ENCODE measurements at regions not wholly inside any gene's neighbourhood (a gene's known extent, or its start where the extent isn't known, plus 50 kb on each side); places are given as distances from the start of the nearest gene placed in this dataset.

DNA sequence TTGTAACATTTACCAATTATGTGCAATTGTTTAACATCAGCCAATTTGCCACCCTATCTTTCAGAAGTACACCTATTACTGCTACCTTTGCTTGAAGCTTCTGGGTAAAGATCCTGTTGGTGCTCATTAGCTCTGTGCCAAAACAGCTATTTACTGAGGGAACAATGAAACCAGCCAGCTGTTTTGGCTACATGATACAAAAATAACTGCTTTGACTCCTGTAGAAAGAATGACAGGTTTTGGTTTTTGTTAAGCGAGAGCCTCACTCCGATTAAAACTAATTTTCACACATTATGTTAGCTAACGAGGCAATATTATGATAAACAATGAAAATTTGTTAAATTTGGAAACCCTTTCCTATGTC lies 907.0 kb downstream of the EPHA4 start:
- TF ChIP-seq, protein P1, sequence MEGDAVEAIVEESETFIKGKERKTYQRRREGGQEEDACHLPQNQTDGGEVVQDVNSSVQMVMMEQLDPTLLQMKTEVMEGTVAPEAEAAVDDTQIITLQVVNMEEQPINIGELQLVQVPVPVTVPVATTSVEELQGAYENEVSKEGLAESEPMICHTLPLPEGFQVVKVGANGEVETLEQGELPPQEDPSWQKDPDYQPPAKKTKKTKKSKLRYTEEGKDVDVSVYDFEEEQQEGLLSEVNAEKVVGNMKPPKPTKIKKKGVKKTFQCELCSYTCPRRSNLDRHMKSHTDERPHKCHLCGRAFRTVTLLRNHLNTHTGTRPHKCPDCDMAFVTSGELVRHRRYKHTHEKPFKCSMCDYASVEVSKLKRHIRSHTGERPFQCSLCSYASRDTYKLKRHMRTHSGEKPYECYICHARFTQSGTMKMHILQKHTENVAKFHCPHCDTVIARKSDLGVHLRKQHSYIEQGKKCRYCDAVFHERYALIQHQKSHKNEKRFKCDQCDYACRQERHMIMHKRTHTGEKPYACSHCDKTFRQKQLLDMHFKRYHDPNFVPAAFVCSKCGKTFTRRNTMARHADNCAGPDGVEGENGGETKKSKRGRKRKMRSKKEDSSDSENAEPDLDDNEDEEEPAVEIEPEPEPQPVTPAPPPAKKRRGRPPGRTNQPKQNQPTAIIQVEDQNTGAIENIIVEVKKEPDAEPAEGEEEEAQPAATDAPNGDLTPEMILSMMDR (IDR thresholded peaks at IDR 0.05; ENCODE audit: low read length, missing control alignments), result no peak
- H3K4me3 ChIP-seq (replicated peaks; ENCODE audit: low read depth, low read length), result no peak overlapping the region
- no peak for DNase-seq (ENCODE audit: low read depth)

DNA sequence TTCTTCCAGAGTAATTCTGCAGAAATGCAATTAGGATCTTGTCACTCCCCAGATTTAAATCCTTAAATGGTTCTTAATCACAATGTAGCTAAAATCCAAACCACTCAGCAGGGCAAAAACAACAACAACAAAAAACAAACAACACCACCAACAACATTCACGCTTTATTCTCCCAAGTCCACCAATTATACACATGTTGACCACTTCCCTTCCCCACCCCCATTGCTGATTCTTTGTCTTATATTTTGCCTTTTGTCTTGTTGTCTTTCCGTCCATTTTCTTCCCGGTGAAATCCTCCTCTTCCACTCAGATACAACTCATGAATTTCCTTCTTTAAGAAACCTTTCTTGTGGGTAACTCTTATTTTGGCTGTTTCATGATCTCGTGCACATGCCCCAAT lies 902.8 kb downstream of the EPHA4 start:
- H3K4me3 ChIP-seq (replicated peaks; ENCODE audit: low read depth, low read length), result no peak overlapping the region
- DNase-seq (ENCODE audit: low read depth), result no peak
- TF ChIP-seq, protein P1 (IDR thresholded peaks at IDR 0.05; ENCODE audit: low read length, missing control alignments), result no peak

DNA sequence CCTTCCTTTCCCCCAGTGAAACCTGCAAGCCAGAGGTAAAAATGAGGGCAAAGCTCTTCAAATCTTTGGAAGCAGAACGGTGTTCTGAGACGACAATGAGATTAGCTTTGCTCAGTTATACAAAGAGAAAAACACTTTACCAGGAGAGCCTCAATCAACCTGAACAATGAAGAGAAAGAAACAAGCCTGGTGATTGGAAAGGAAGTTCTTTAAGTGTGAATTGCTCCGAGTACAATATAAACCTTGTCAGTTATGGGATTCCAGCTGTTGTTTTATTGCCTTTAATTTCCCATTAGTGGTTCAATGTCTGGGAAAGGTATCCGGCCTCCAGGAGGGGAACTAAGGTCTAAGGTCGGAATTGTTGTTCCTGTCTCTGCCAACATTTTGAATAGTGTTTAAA lies 901.6 kb downstream of the EPHA4 start:
- H3K4me3 ChIP-seq (replicated peaks; ENCODE audit: low read depth, low read length), result no peak overlapping the region
- no peak for DNase-seq (ENCODE audit: low read depth)
- TF ChIP-seq, protein P1 (IDR thresholded peaks at IDR 0.05; ENCODE audit: low read length, missing control alignments), result no peak

DNA sequence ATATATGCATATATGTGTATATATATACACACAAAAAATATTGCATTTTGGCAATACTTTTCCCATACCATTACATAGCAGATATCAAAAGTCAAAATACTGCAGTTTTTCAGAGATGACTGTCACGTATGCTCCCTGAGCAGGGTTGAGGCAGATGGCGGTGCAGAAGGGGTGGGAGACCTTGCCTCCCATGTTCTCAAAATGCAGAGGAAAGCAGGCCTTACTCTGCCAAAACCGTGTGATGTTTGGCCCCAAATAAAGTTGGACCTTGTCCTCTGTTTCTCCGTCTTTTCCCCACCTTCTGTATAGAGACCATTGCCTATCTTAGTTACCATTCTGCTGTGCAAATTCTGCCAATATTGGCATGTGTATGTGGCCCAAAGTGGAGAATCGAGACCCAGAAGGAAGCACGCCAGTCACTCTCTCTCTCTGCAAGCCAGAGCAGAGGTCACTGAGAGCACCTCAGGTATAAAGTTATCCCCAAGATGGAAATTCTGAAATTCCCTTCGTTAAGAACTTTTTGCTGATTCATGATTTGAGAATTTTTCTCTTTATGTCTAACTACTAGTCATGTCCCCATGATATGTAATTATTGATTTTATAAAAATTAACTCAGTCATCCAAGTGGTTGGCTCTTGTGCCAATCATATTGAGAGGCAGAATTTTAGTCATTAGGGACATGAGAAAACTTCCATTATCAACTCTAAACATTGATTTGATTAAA lies 898.8 kb downstream of the EPHA4 start:
- DNase-seq (ENCODE audit: low read depth), result no peak
- TF ChIP-seq, protein P1 (IDR thresholded peaks at IDR 0.05; ENCODE audit: low read length, missing control alignments), result no peak
- H3K4me3 ChIP-seq (replicated peaks; ENCODE audit: low read depth, low read length), result no peak overlapping the region

DNA sequence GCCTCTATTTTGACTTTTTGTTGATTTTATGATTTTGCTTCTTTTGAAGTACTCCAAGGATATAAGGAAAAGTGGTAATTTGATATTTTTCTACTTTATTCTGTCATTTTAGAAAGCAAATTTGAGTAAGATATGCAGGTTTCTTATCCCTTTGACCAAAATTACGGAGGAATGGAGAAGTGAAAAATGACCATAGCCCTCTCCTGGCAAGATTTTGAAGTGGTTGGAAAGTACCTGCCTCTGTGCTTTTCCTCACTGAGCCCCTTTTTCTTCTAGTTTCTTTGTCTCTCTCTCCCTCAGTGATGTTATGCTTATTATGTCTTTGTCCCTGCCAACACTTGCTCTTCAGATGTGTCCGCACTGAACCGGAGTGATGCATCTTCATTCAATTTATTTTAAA lies 898.1 kb downstream of the EPHA4 start:
- no peak for DNase-seq (ENCODE audit: low read depth)
- no peak overlapping the region for H3K4me3 ChIP-seq (replicated peaks; ENCODE audit: low read depth, low read length)
- TF ChIP-seq, protein P1 (IDR thresholded peaks at IDR 0.05; ENCODE audit: low read length, missing control alignments), result no peak

DNA sequence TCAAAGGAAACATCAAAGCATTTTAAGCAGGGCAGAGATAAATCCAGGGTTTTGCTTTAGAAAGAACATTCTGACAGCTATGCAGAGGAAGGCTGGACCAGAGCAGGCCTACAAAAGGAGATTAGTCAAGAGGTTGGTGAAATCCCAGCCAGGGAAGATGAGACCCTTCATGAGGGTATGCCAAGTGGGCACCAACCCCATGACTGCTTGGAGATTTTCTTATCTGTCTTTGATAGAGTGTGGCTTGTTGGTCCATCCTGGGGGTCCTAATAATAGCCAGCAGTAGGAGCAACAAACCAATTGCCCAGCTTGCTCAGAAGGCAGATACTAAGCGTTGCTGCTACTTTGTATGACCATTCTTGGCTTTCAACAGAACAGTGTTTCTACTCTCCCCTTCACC lies 895.4 kb downstream of the EPHA4 start:
- TF ChIP-seq, protein P1 (IDR thresholded peaks at IDR 0.05; ENCODE audit: low read length, missing control alignments), result no peak
- DNase-seq (ENCODE audit: low read depth), result no peak
- H3K4me3 ChIP-seq (replicated peaks; ENCODE audit: low read depth, low read length), result no peak overlapping the region

DNA sequence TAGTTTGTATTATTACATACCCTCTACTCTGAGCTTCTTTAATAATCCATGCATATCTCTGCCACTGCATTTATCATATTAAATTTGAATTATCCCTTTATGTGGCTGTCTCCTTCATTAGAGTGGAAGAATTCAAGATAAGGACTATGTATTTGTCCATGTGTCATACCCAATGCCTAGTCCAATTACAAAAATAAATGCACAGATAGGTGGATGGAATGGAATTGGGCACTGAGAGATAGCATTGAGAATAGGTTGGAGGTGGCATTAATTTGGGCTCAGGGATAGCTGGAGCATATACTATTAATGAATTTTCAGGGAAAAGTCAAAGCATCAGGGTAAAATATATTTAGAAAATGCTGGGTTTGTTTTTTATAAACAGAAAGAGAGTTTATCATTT lies 893.2 kb downstream of the EPHA4 start:
- no peak for DNase-seq (ENCODE audit: low read depth)
- TF ChIP-seq, protein P1 (IDR thresholded peaks at IDR 0.05; ENCODE audit: low read length, missing control alignments), result no peak
- H3K4me3 ChIP-seq (replicated peaks; ENCODE audit: low read depth, low read length), result no peak overlapping the region
